Lower leg skin (tissue), 4 donors: ENCODE measurements at regions not wholly inside any gene's neighbourhood (a gene's known extent, or its start where the extent isn't known, plus 50 kb on each side); places are given as distances from the start of the nearest gene placed in this dataset.
"Not testable (repeated sequence)": the region's sequence is repeated elsewhere in the genome, so short reads cannot be mapped to it uniquely, and the experiment has no call there.

Experiments used
- DNase-seq, 2 donors: peaks; one replicate each; pipeline ENCODE4 v3.0.0-alpha.2; 2019; ENCODE audit warnings: low spot score in 2 of 2
- H3K4me3 ChIP-seq: fragments of 200-600 bp; sonication (generic); 2 replicates; pipeline ENCODE4 v1.5.1; 2017; ENCODE audit warnings: mild to moderate bottlenecking, low read depth; ENCODE audit not compliant: poor library complexity, severe bottlenecking
- POLR2A ChIP-seq, 2 donors: fragments of 450-650 bp; IDR thresholded peaks; one replicate each; pipeline ENCODE4 v1.6.1; 2016 to 2017; ENCODE audit warnings: antibody characterized with exemption in 2 of 2, mild to moderate bottlenecking in 1 of 2, moderate library complexity in 1 of 2
- WGBS, 2 donors: methylation state at CpG; one replicate each; pipeline ENCODE4 v1.1.5; 2018; 5-methylcytosine and 5-hydroxymethylcytosine counted together
- intact Hi-C: fragments of 100-400 bp; cut with DNase I; formaldehyde crosslinking; loops from one replicate; pipeline ENCODE4 v1.15.0; 2023; ENCODE audit warnings: low total_unique reads
- TF ChIP-seq, protein P1 (sequence below), 3 donors: fragments of 450-650 bp; IDR thresholded peaks; one replicate each; pipeline ENCODE4 v1.5.1; 2016; ENCODE audit warnings: antibody characterized with exemption in 3 of 3, mild to moderate bottlenecking in 3 of 3, moderate library complexity in 2 of 3

DNA sequence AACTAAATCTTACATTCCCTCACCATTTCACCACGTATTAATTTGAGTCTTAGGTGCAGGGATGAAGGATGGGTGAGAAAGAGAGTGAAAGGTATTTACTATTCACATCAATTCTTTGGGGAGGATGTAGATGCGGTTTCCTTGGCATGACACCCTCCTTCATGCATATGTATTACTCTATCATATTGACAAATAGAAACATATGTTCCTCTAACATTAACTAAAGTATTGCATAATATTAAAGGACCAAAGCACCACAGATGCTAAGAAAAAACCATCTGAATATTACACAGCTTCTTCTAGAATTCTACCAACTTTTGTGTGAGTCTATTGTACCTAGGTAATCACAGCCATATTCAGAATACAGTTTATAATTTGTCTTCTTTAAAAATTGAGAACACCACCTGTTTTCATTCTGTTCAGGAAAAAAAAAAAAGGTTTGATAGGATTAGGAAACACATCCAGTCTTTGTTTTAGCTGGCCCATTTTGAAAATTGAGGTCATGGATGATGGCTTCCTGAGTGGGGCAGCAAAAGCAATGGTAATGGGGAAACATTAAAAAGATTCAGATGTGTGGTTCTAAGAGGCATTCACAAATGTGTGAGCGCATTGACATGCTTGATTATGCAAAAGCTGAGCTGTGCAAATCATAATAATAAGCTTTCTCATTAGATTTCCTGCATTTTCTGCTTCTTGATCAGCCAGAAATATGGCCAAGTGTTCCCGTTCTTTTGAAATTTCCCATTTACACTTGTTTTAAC lies 1011.5 kb upstream of the NUDT12 start:
- no peak for DNase-seq
- no peak overlapping the region for H3K4me3 ChIP-seq
- intact Hi-C loops = no loop called here
- TF ChIP-seq, protein P1, sequence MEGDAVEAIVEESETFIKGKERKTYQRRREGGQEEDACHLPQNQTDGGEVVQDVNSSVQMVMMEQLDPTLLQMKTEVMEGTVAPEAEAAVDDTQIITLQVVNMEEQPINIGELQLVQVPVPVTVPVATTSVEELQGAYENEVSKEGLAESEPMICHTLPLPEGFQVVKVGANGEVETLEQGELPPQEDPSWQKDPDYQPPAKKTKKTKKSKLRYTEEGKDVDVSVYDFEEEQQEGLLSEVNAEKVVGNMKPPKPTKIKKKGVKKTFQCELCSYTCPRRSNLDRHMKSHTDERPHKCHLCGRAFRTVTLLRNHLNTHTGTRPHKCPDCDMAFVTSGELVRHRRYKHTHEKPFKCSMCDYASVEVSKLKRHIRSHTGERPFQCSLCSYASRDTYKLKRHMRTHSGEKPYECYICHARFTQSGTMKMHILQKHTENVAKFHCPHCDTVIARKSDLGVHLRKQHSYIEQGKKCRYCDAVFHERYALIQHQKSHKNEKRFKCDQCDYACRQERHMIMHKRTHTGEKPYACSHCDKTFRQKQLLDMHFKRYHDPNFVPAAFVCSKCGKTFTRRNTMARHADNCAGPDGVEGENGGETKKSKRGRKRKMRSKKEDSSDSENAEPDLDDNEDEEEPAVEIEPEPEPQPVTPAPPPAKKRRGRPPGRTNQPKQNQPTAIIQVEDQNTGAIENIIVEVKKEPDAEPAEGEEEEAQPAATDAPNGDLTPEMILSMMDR (IDR thresholded peaks at IDR 0.05) = no peak
- TF ChIP-seq POLR2A (IDR thresholded peaks at IDR 0.05) = no peak
- WGBS, 2 donors = 68 to 74% methylated on average over 4 of the region's 4 CpGs

DNA sequence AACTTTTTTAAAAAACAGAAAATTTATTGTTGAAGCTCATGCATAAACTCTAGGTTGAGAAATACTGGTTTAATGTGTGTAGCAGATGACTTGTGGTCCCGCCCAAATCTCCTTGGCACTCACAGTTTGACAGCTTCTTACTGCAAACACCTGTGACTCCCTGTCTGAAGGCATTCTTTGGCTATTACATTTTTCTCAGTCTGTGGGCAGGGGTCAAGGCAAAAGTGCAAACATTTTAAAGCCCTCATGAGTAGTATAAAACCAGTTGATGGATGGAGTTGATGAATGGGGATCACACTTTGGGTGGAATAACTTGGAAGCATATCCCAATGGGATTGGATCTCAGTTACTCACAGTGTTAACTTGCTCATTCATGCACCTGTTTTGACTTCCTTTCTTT lies 1007.0 kb upstream of the NUDT12 start:
- no peak for DNase-seq
- 60 to 69% methylated on average over 1 of the region's 1 CpG for WGBS, 2 donors
- H3K4me3 ChIP-seq = no peak overlapping the region
- TF ChIP-seq, protein P1 (IDR thresholded peaks at IDR 0.05) = no peak
- TF ChIP-seq POLR2A (IDR thresholded peaks at IDR 0.05) = no peak
- intact Hi-C loops = no loop called here

DNA sequence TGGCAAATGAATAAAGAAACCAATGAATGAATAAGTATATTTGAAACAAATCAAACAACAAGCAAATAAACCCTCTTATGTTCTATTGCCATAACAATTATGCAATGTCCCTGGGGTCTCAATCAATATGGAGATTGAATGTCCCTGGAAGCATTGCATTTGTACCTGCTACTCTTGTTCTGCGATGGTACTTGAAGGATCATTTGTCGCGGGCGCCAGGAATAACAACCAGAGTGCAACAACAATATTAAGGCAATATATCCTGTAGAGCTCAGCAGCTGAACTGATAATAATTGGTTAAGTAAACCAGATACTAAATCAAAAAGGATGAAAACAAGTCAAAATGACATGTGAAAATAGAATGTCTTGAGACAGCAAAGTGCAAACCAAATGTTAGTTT lies 1001.9 kb upstream of the NUDT12 start:
- intact Hi-C loops = no loop called here
- H3K4me3 ChIP-seq = no peak overlapping the region
- no peak for DNase-seq
- 90 to 91% methylated on average over 4 of the region's 4 CpGs for WGBS, 2 donors
- TF ChIP-seq POLR2A (IDR thresholded peaks at IDR 0.05) = no peak
- TF ChIP-seq, protein P1 (IDR thresholded peaks at IDR 0.05) = no peak

DNA sequence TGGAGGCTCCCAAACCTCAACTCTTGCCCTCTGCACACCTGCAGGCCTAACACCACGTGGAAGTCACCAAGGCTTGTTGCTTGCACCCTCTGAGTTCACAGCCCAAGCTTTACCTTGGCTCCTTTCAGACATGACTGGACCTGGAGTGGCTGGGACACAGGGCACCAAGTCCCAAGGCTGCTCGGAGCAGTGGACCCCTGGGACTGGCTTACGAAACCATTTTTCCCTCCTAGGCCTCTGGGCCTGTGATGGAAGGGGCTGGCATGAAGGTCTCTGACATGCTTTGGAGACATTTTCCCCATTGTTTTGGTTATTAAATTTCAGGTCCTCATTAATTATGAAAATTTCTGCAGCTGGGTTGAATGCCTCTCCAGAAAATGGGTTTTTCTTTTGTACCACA lies 994.4 kb upstream of the NUDT12 start:
- no peak for DNase-seq
- TF ChIP-seq, protein P1 (IDR thresholded peaks at IDR 0.05) = no peak
- TF ChIP-seq POLR2A (IDR thresholded peaks at IDR 0.05) = no peak
- intact Hi-C loops = no loop called here
- 87 to 91% methylated on average over 3 of the region's 3 CpGs for WGBS, 2 donors
- H3K4me3 ChIP-seq = no peak overlapping the region

DNA sequence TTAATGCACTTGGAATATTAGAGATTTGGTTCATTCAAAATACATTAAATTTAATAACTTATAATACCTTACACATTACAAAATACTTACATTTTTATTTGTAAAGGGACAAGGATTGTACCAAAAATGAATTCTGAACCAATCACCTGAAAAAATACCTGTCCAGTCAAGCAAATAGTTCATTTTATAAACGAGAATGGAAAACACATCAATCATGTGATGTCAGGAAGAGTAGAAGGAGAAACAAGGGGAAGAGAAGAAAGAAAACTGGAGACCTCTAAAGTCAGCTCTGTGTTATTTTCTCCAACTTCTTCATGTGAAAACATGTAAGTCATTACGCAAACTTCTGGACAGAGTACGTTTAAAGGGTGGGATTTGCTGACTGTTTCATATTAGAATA lies 989.0 kb upstream of the NUDT12 start:
- intact Hi-C loops = loop anchor here (5.0 kb wide), 1 partner anchor 1746 kb away; no protein-coding TSS in a partner anchor
- TF ChIP-seq POLR2A (IDR thresholded peaks at IDR 0.05) = no peak
- TF ChIP-seq, protein P1 (IDR thresholded peaks at IDR 0.05) = no peak
- no peak for DNase-seq
- H3K4me3 ChIP-seq = no peak overlapping the region
- 37 to 43% methylated on average over 3 of the region's 3 CpGs for WGBS, 2 donors

DNA sequence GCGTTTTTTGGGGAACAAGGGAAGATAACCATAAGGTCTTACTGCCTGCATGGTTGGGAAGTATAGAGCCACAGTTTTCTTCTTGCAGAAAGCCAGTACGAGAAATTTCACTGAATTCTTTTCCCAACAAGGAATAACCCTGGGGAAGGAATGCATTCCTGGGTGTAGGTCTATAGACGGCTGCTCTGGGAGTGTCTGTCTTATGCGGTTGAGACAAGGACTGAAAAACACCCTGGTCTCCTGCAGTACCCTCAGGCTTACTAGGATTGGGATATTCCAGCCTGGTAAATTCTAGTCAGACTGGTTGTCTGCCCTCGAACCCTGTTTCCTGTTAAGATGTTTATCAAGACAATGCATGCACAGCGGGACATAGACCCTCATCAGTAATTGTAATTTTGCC lies 984.3 kb upstream of the NUDT12 start:
- DNase-seq, intact Hi-C loops, H3K4me3 ChIP-seq: not testable (repeated sequence)
- 71 to 80% methylated on average over 6 of the region's 6 CpGs for WGBS, 2 donors
